ENCODE measurements at regions not wholly inside any gene's neighbourhood (a gene's known extent, or its start where the extent isn't known, plus 50 kb on each side); places are given as distances from the start of the nearest gene placed in this dataset.
A peak's percentile ranks its signal among the peaks of the same experiment; 100 is the strongest.
"Not testable (repeated sequence)": the region's sequence is repeated elsewhere in the genome, so short reads cannot be mapped to it uniquely, and the experiment has no call there.

- peak in 1 of 2 donors; percentile 69 for DNase-seq (ENCODE audit: low spot score in 2 of 2)
- intact Hi-C loops (cut with DNase I; ENCODE audit: low total_unique reads) = no loop called here
Measured at GRCh38 chr2:59353306-59353921, 1112.3 kb upstream of the FANCL start.

GRCh38 chr2:59342166-59342565 is 1101.0 kb upstream of the FANCL start:
- intact Hi-C loops (cut with DNase I; ENCODE audit: low total_unique reads) = no loop called here

More at GRCh38 chr2:59353306-59353921, 1112.3 kb upstream of the FANCL start:
- H3K36me3 ChIP-seq = no peaks in the 10 kb centered on the region
- H3K4me3 ChIP-seq = no peak overlapping the region
- H3K27ac ChIP-seq = peak overlapping the region; percentile 39 to 52
- no peaks in the 10 kb centered on the region for H3K9me3 ChIP-seq
- peaks cover 0 to 4% of the 10 kb centered on the region in 2 donors for H3K4me1 ChIP-seq
- TF ChIP-seq POLR2A (IDR thresholded peaks at IDR 0.05) = no peak
- TF ChIP-seq CTCF (IDR thresholded peaks at IDR 0.05) = no peak
- no peak for TF ChIP-seq POLR2AphosphoS5 (IDR thresholded peaks at IDR 0.05)
- H3K27me3 ChIP-seq = no peaks in the 10 kb centered on the region

GRCh38 chr2:59339837-59340207 is 1098.7 kb upstream of the FANCL start:
- Histone ChIP-seq H3K4me3 (no peak overlapping the region), H3K27ac (no peak overlapping the region), H3K4me1 (no peaks in the 10 kb centered on the region), H3K36me3 (no peaks in the 10 kb centered on the region), H3K27me3 (no peaks in the 10 kb centered on the region), H3K9me3 (no peaks in the 10 kb centered on the region)
- TF ChIP-seq POLR2A (IDR thresholded peaks at IDR 0.05) (no peak), POLR2AphosphoS5 (IDR thresholded peaks at IDR 0.05) (no peak)
- intact Hi-C loops (cut with DNase I; ENCODE audit: low total_unique reads) = no loop called here
- DNase-seq (ENCODE audit: low spot score in 2 of 2) = no peak

More at GRCh38 chr2:59342166-59342565, 1101.0 kb upstream of the FANCL start:
- no peaks in the 10 kb centered on the region for H3K9me3 ChIP-seq
- no peaks in the 10 kb centered on the region for H3K36me3 ChIP-seq
- no peak overlapping the region for H3K4me3 ChIP-seq
- DNase-seq (ENCODE audit: low spot score in 2 of 2) = no peak
- H3K27ac ChIP-seq = no peak overlapping the region
- no peaks in the 10 kb centered on the region for H3K27me3 ChIP-seq
- no peaks in the 10 kb centered on the region for H3K4me1 ChIP-seq
- TF ChIP-seq POLR2AphosphoS5 (IDR thresholded peaks at IDR 0.05) (no peak), CTCF (IDR thresholded peaks at IDR 0.05) (no peak), POLR2A (IDR thresholded peaks at IDR 0.05) (no peak)

- no peak for TF ChIP-seq POLR2AphosphoS5 (IDR thresholded peaks at IDR 0.05)
- TF ChIP-seq POLR2A (IDR thresholded peaks at IDR 0.05) = no peak
- TF ChIP-seq CTCF (IDR thresholded peaks at IDR 0.05) = no peak
- H3K27ac ChIP-seq = no peak overlapping the region
- intact Hi-C loops (cut with DNase I; ENCODE audit: low total_unique reads) = no loop called here
- H3K27me3 ChIP-seq = no peaks in the 10 kb centered on the region
- no peak overlapping the region for H3K4me3 ChIP-seq
- DNase-seq (ENCODE audit: low spot score in 2 of 2) = no peak
- no peaks in the 10 kb centered on the region for H3K4me1 ChIP-seq
- H3K9me3 ChIP-seq = no peaks in the 10 kb centered on the region
- no peaks in the 10 kb centered on the region for H3K36me3 ChIP-seq
Measured at GRCh38 chr2:59339121-59339836, 1098.2 kb upstream of the FANCL start.

GRCh38 chr2:59333007-59333406 is 1091.9 kb upstream of the FANCL start:
- no peaks in the 10 kb centered on the region for H3K27me3 ChIP-seq
- no peaks in the 10 kb centered on the region for H3K36me3 ChIP-seq
- no peak overlapping the region for H3K4me3 ChIP-seq
- intact Hi-C loops (cut with DNase I; ENCODE audit: low total_unique reads) = no loop called here
- DNase-seq (ENCODE audit: low spot score in 2 of 2) = no peak
- no peaks in the 10 kb centered on the region for H3K4me1 ChIP-seq
- H3K9me3 ChIP-seq = no peaks in the 10 kb centered on the region
- no peak overlapping the region for H3K27ac ChIP-seq
- TF ChIP-seq POLR2A (IDR thresholded peaks at IDR 0.05) (no peak), POLR2AphosphoS5 (IDR thresholded peaks at IDR 0.05) (no peak), CTCF (IDR thresholded peaks at IDR 0.05) (no peak)

- H3K27me3 ChIP-seq; intact Hi-C loops (cut with DNase I; ENCODE audit: low total_unique reads); H3K4me3 ChIP-seq; H3K9me3 ChIP-seq; H3K36me3 ChIP-seq; H3K27ac ChIP-seq; DNase-seq (ENCODE audit: low spot score in 2 of 2); H3K4me1 ChIP-seq: not testable (repeated sequence)
Measured at GRCh38 chr2:59326581-59327365, 1085.6 kb upstream of the FANCL start.
